Natural killer cell (primary cell): ENCODE measurements at regions not wholly inside any gene's neighbourhood (a gene's known extent, or its start where the extent isn't known, plus 50 kb on each side); places are given as distances from the start of the nearest gene placed in this dataset.

Experiments
- ATAC-seq, 3 donors: fragments of 150-1000 bp in 2 of 3; fragments of 200-7000 bp in 1 of 3; cut with Tn5 transposase; 1 replicate in 1 of 3; 2 replicates in 2 of 3; pipeline ENCODE4 v1.10.0; 2021; ENCODE audit warnings: mild to moderate bottlenecking in 2 of 3, moderate library complexity in 2 of 3
- DNase-seq, 2 donors: peaks; one replicate each; pipeline versions ENCODE4 v3.0.0 to v3.0.0-alpha.2; 2013 to 2021; ENCODE audit warnings: mixed read lengths in 1 of 2
- H3K27ac ChIP-seq: one replicate; pipeline ENCODE4 v1.5.1; 2013; ENCODE audit warnings: mild to moderate bottlenecking, low read length
- H3K27me3 ChIP-seq: one replicate; pipeline ENCODE4 v1.6.1; 2013; ENCODE audit warnings: low read length; ENCODE audit not compliant: control insufficient read depth, insufficient read depth
- H3K36me3 ChIP-seq: one replicate; pipeline ENCODE4 v1.6.1; 2013; ENCODE audit warnings: low read length; ENCODE audit not compliant: control insufficient read depth, insufficient read depth
- H3K4me1 ChIP-seq: one replicate; pipeline ENCODE4 v1.6.1; 2013; ENCODE audit warnings: low read length; ENCODE audit not compliant: control insufficient read depth, insufficient read depth
- H3K4me3 ChIP-seq: one replicate; pipeline ENCODE4 v1.5.1; 2013; ENCODE audit warnings: low read length
- H3K9me3 ChIP-seq: one replicate; pipeline ENCODE4 v1.6.1; 2013; ENCODE audit warnings: low read length; ENCODE audit not compliant: control insufficient read depth, insufficient read depth
- H3K27ac Mint-ChIP-seq, 2 donors: one replicate each; pipeline ENCODE4 v1.8.0; 2022; ENCODE audit warnings: mild to moderate bottlenecking in 2 of 2, mixed read lengths in 2 of 2, moderate library complexity in 1 of 2
- H3K27me3 Mint-ChIP-seq, 2 donors: one replicate each; pipeline ENCODE4 v1.8.0; 2022; ENCODE audit warnings: low read depth in 2 of 2, mixed read lengths in 2 of 2
- H3K36me3 Mint-ChIP-seq: one replicate; pipeline ENCODE4 v1.8.0; 2022; ENCODE audit warnings: mixed read lengths
- H3K4me1 Mint-ChIP-seq, 2 donors: one replicate each; pipeline ENCODE4 v1.8.0; 2022; ENCODE audit warnings: mixed read lengths in 2 of 2
- H3K4me3 Mint-ChIP-seq: one replicate; pipeline ENCODE4 v1.8.0; 2022; ENCODE audit warnings: mild to moderate bottlenecking, moderate library complexity, mixed read lengths
- H3K9me3 Mint-ChIP-seq, 2 donors: one replicate each; pipeline ENCODE4 v1.8.0; 2022; ENCODE audit warnings: mixed read lengths in 2 of 2
- CTCF ChIP-seq: fragments of 200-600 bp; IDR thresholded peaks from one replicate; pipeline ENCODE4 v1.8.0; 2022; ENCODE audit warnings: antibody characterized with exemption
- WGBS: methylation state at CpG from one replicate; pipeline ENCODE4 v1.1.7; 2013; ENCODE audit warnings: missing lambda C conversion rate; ENCODE audit not compliant: insufficient coverage; 5-methylcytosine and 5-hydroxymethylcytosine counted together
- intact Hi-C: fragments of 100-400 bp; cut with micrococcal nuclease; formaldehyde crosslinking; loops from one replicate; pipeline ENCODE4 v1.14.2; 2022

GRCh38 chr6:18752278-18753068 is 365.3 kb downstream of the RNF144B start:
- ATAC-seq (no peak), DNase-seq (no peak)
- H3K4me3 Mint-ChIP-seq: no peak overlapping the region
- H3K27ac ChIP-seq: no peak overlapping the region
- no peak overlapping the region for H3K27ac Mint-ChIP-seq
- no peaks in the 10 kb centered on the region for H3K9me3 ChIP-seq
- no peaks in the 10 kb centered on the region for H3K4me1 ChIP-seq
- no peak for TF ChIP-seq CTCF
- 64% methylated on average over 1 of the region's 5 CpGs for WGBS
- H3K4me1 Mint-ChIP-seq: no peaks in the 10 kb centered on the region
- H3K27me3 ChIP-seq: no peaks in the 10 kb centered on the region
- intact Hi-C loops: no loop called here
- no peak overlapping the region for H3K4me3 ChIP-seq
- no peaks in the 10 kb centered on the region for H3K36me3 ChIP-seq
- no peaks in the 10 kb centered on the region for H3K27me3 Mint-ChIP-seq
- no peaks in the 10 kb centered on the region for H3K36me3 Mint-ChIP-seq
- peaks cover 5 to 6% of the 10 kb centered on the region in 2 donors for H3K9me3 Mint-ChIP-seq

- no peaks in the 10 kb centered on the region for H3K9me3 ChIP-seq
- peaks cover 5 to 6% of the 10 kb centered on the region in 2 donors for H3K9me3 Mint-ChIP-seq
- ATAC-seq (no peak), DNase-seq (no peak)
- no peaks in the 10 kb centered on the region for H3K27me3 ChIP-seq
- H3K4me1 ChIP-seq: no peaks in the 10 kb centered on the region
- TF ChIP-seq CTCF: no peak
- no peaks in the 10 kb centered on the region for H3K36me3 Mint-ChIP-seq
- no peaks in the 10 kb centered on the region for H3K27me3 Mint-ChIP-seq
- 84% methylated on average over 12 of the region's 12 CpGs for WGBS
- H3K4me3 Mint-ChIP-seq: no peak overlapping the region
- H3K4me1 Mint-ChIP-seq: no peaks in the 10 kb centered on the region
- H3K27ac ChIP-seq: no peak overlapping the region
- H3K36me3 ChIP-seq: no peaks in the 10 kb centered on the region
- intact Hi-C loops: no loop called here
- H3K4me3 ChIP-seq: no peak overlapping the region
- no peak overlapping the region for H3K27ac Mint-ChIP-seq
These were observed 365.9 kb downstream of the RNF144B start for GRCh38 chr6:18753076-18753475.

GRCh38 chr6:18763086-18763485 is 375.9 kb downstream of the RNF144B start:
- Histone ChIP-seq H3K4me3 (no peak overlapping the region), H3K27me3 (no peaks in the 10 kb centered on the region), H3K4me1 (no peaks in the 10 kb centered on the region), H3K27ac (no peak overlapping the region), H3K36me3 (no peaks in the 10 kb centered on the region), H3K9me3 (peaks cover 3% of the 10 kb centered on the region)
- intact Hi-C loops: no loop called here
- 100% methylated on average over 1 of the region's 1 CpG for WGBS
- Mint-ChIP-seq H3K4me1 (no peaks in the 10 kb centered on the region), H3K36me3 (no peaks in the 10 kb centered on the region), H3K27me3 (no peaks in the 10 kb centered on the region), H3K27ac (no peak overlapping the region), H3K4me3 (no peak overlapping the region), H3K9me3 (peaks cover 5 to 7% of the 10 kb centered on the region in 2 donors)
- ATAC-seq (no peak), DNase-seq (no peak)
- no peak for TF ChIP-seq CTCF

- no peak for TF ChIP-seq CTCF
- no CpG with 5 or more reads among the region's 1 CpG for WGBS
These were observed 397.6 kb downstream of the RNF144B start for GRCh38 chr6:18784794-18785193.

More at GRCh38 chr6:18784794-18785193, 397.6 kb downstream of the RNF144B start:
- no peak for ATAC-seq
- no peaks in the 10 kb centered on the region for H3K27me3 ChIP-seq
- H3K4me3 ChIP-seq: no peak overlapping the region
- no peak overlapping the region for H3K27ac ChIP-seq
- no peak overlapping the region for H3K27ac Mint-ChIP-seq
- no peaks in the 10 kb centered on the region for H3K36me3 ChIP-seq
- no peak for DNase-seq
- no peaks in the 10 kb centered on the region for H3K27me3 Mint-ChIP-seq
- no peaks in the 10 kb centered on the region for H3K4me1 Mint-ChIP-seq
- H3K36me3 Mint-ChIP-seq: peaks cover 7% of the 10 kb centered on the region
- H3K4me3 Mint-ChIP-seq: no peak overlapping the region
- H3K4me1 ChIP-seq: no peaks in the 10 kb centered on the region
- intact Hi-C loops: no loop called here
- H3K9me3 ChIP-seq: no peaks in the 10 kb centered on the region
- peaks cover 19 to 22% of the 10 kb centered on the region in 2 donors for H3K9me3 Mint-ChIP-seq
